GM12878 (cell line): ENCODE measurements at regions not wholly inside any gene's neighbourhood (a gene's known extent, or its start where the extent isn't known, plus 50 kb on each side); places are given as distances from the start of the nearest gene placed in this dataset.

Source experiments
- ATAC-seq: fragments of 200-7000 bp; cut with Tn5 transposase; 3 replicates; pipeline ENCODE4 v1.9.1; 2020; ENCODE audit warnings: mild to moderate bottlenecking, moderate library complexity
- BruUV-seq: library from RNA; stranded (reverse); fragments of 400-500 nt; replicated peaks from 2 replicates; lab custom pipeline; 2021; lab: Mats Ljungman, UMichigan
- CTCF ChIA-PET: fragments of 300-600 bp; sonication (Branson Sonifier 250); formaldehyde crosslinking; extraction: SDS; loops from one replicate; lab custom pipeline; 2021; ENCODE audit warnings: inconsistent platforms; lab: Yijun Ruan, JAX
- POLR2A ChIA-PET: fragments of 350-600 bp; formaldehyde crosslinking; extraction: SDS; loops from one replicate; lab custom pipeline; 2021; ENCODE audit warnings: inconsistent platforms; lab: Charles Lee
- RAD21 ChIA-PET: fragments of 300-600 bp; sonication (Branson Sonifier 250); formaldehyde crosslinking; loops from one replicate; lab custom pipeline; 2023; ENCODE audit warnings: antibody characterized with exemption; ENCODE audit not compliant: unreplicated experiment; lab: Charles Lee
- SMC1A ChIA-PET: fragments of 300-600 bp; sonication (Branson Sonifier 250); formaldehyde crosslinking; loops from one replicate; lab custom pipeline; 2023; ENCODE audit not compliant: unreplicated experiment, uncharacterized antibody; lab: Charles Lee
- DNase-seq: peaks from one replicate; pipeline ENCODE4 v3.0.0-alpha.2; 2011; ENCODE audit warnings: low read depth, low spot score
- FAIRE-seq: peaks from 3 replicates; lab custom pipeline; 2011; peaks lifted over from hg19 to GRCh38; lab: Jason Lieb, UNC
- H2AFZ ChIP-seq: 2 replicates; pipeline ENCODE4 v1.6.0; 2011; ENCODE audit warnings: low read depth, low read length, control low read depth; ENCODE audit not compliant: control insufficient read depth
- H3K27ac ChIP-seq: 2 replicates; pipeline ENCODE4 v1.5.1; 2011; ENCODE audit warnings: control low read depth; ENCODE audit not compliant: control insufficient read depth, insufficient read depth
- H3K27me3 ChIP-seq, 2 experiments: replicated peaks in 1 of 2; 2 replicates each; pipeline versions ENCODE4 v1.6.0 to v1.6.1; 2011; ENCODE audit warnings: low read length in 1 of 2; ENCODE audit not compliant: control insufficient read depth in 2 of 2, insufficient read depth in 2 of 2
- H3K36me3 ChIP-seq, 2 experiments: 2 replicates each; pipeline ENCODE4 v1.5.1; 2011; ENCODE audit warnings: low read length in 1 of 2; ENCODE audit not compliant: control insufficient read depth in 2 of 2, insufficient read depth in 2 of 2
- H3K4me1 ChIP-seq: 2 replicates; pipeline ENCODE4 v1.6.1; 2011; ENCODE audit warnings: mild to moderate bottlenecking, low read length, moderate library complexity, mixed read lengths; ENCODE audit not compliant: control insufficient read depth, insufficient read depth
- H3K4me2 ChIP-seq: 2 replicates; pipeline ENCODE4 v1.6.0; 2011; ENCODE audit warnings: control low read depth; ENCODE audit not compliant: control insufficient read depth, insufficient read depth
- H3K4me3 ChIP-seq: fragments of 200-600 bp; sonication (generic); 2 replicates; pipeline ENCODE4 v1.5.1; 2016
- H3K79me2 ChIP-seq: 2 replicates; pipeline ENCODE4 v1.6.0; 2011; ENCODE audit warnings: low read length; ENCODE audit not compliant: control insufficient read depth, insufficient read depth
- H3K9ac ChIP-seq: 2 replicates; pipeline ENCODE4 v1.8.0; 2011; ENCODE audit warnings: low read length, control low read depth, mixed read lengths; ENCODE audit not compliant: control insufficient read depth, insufficient read depth
- H3K9me3 ChIP-seq: replicated peaks from 3 replicates; pipeline ENCODE4 v1.5.1; 2011; ENCODE audit warnings: mild to moderate bottlenecking, low read length; ENCODE audit not compliant: control insufficient read depth, insufficient read depth
- H4K20me1 ChIP-seq: 2 replicates; pipeline ENCODE4 v1.6.0; 2011; ENCODE audit not compliant: control insufficient read depth, insufficient read depth
- ASH2L ChIP-seq: fragments of 300-600, 200-600 bp; sonication (generic); IDR thresholded peaks from 2 replicates; pipeline ENCODE4 v1.6.1; 2017; ENCODE audit warnings: low read depth, mild to moderate bottlenecking, borderline replicate concordance
- BCL3 ChIP-seq: IDR thresholded peaks from 2 replicates; pipeline ENCODE4 v1.6.1; 2011; ENCODE audit warnings: borderline replicate concordance, low read depth, mild to moderate bottlenecking, moderate library complexity, low read length; ENCODE audit not compliant: insufficient read depth, poor library complexity, severe bottlenecking
- BHLHE40 ChIP-seq, 2 experiments: fragments of 450-650 bp in 1 of 2; IDR thresholded peaks; 2 replicates each; pipeline ENCODE4 v1.6.1; 2011 to 2017; ENCODE audit warnings: low read depth in 2 of 2, borderline replicate concordance in 1 of 2, improper control_type of control experiment in 1 of 2, low read length in 1 of 2, mild to moderate bottlenecking in 1 of 2
- CHD4 ChIP-seq: fragments of 200-600 bp; sonication (generic); IDR thresholded peaks from 2 replicates; pipeline ENCODE4 v1.6.1; 2016; ENCODE audit warnings: mild to moderate bottlenecking
- CTCF ChIP-seq, 3 experiments: IDR thresholded peaks in 2 of 3; conservative IDR thresholded peaks in 1 of 3; 2 replicates each; pipeline ENCODE4 v1.5.1; 2011; ENCODE audit warnings: low read depth in 3 of 3, low read length in 3 of 3, mild to moderate bottlenecking in 3 of 3, control low read depth in 2 of 3, moderate library complexity in 2 of 3, inconsistent platforms in 1 of 3, mixed read lengths in 1 of 3; ENCODE audit not compliant: control insufficient read depth in 2 of 3, insufficient read depth in 1 of 3; ENCODE audit errors: extremely low read depth in 1 of 3
- DPF2 ChIP-seq: fragments of 450-650 bp; IDR thresholded peaks from 2 replicates; pipeline ENCODE4 v1.6.1; 2017; ENCODE audit warnings: mild to moderate bottlenecking
- EED ChIP-seq: sonication (generic); IDR thresholded peaks from 2 replicates; pipeline ENCODE4 v1.6.1; 2016; ENCODE audit warnings: antibody characterized with exemption, low read depth
- MTA2 ChIP-seq: fragments of 450-650 bp; IDR thresholded peaks from 2 replicates; pipeline ENCODE4 v1.6.1; 2016; ENCODE audit warnings: low read depth, mild to moderate bottlenecking, moderate library complexity
- NFIC ChIP-seq: IDR thresholded peaks from 2 replicates; pipeline ENCODE4 v1.6.1; 2012; ENCODE audit warnings: low read depth, mild to moderate bottlenecking, inconsistent platforms, low read length, moderate library complexity
- NFYA ChIP-seq: IDR thresholded peaks from 2 replicates; pipeline ENCODE4 v1.6.1; 2011; ENCODE audit warnings: low read depth, mild to moderate bottlenecking, low read length, improper control_type of control experiment, borderline replicate concordance
- PAX5 ChIP-seq: IDR thresholded peaks from 2 replicates; pipeline ENCODE4 v1.6.1; 2011; ENCODE audit warnings: low read depth, low read length, borderline replicate concordance
- POLR2A ChIP-seq: IDR thresholded peaks from 2 replicates; pipeline ENCODE4 v1.6.1; 2011; ENCODE audit warnings: low read depth, mild to moderate bottlenecking, low read length
- RELA ChIP-seq: fragments of 450-650 bp; IDR thresholded peaks from 2 replicates; pipeline ENCODE4 v1.8.0; 2014; ENCODE audit warnings: borderline replicate concordance; ENCODE audit not compliant: partially characterized antibody
- SREBF1 ChIP-seq: IDR thresholded peaks from 2 replicates; pipeline ENCODE4 v1.6.1; 2012; ENCODE audit warnings: mild to moderate bottlenecking, low read length
- TCF3 ChIP-seq: IDR thresholded peaks from 2 replicates; pipeline ENCODE4 v1.6.1; 2012; ENCODE audit warnings: low read depth, mild to moderate bottlenecking, low read length, borderline replicate concordance; ENCODE audit not compliant: insufficient read depth
- USF2 ChIP-seq: IDR thresholded peaks from 2 replicates; pipeline ENCODE4 v1.6.1; 2011; ENCODE audit warnings: low read depth, low read length, improper control_type of control experiment, borderline replicate concordance
- ZNF217 ChIP-seq: fragments of 450-650 bp; IDR thresholded peaks from 2 replicates; pipeline ENCODE4 v1.6.1; 2017; ENCODE audit warnings: antibody characterized with exemption, mild to moderate bottlenecking
- WGBS: methylation state at CpG from one replicate; pipeline ENCODE4 v1.1.6; 2016; ENCODE audit warnings: low lambda C conversion rate; ENCODE audit not compliant: insufficient replicate concordance, insufficient coverage; ENCODE audit errors: missing lambda C conversion rate; 5-methylcytosine and 5-hydroxymethylcytosine counted together
- in situ Hi-C: fragments of 300-500 bp; cut with MboI; formaldehyde crosslinking; loops from 9 replicates; pipeline ENCODE4 v1.14.3; 2018; ENCODE audit warnings: mixed read lengths
- intact Hi-C: fragments of 100-400 bp; cut with micrococcal nuclease; formaldehyde crosslinking; loops from one replicate; pipeline ENCODE4 v1.14.2; 2022; ENCODE audit not compliant: unreplicated experiment

- no peak for DNase-seq
- H2AFZ ChIP-seq = no peak overlapping the region
- ChIA-PET SMC1A (no interaction called here), POLR2A (no interaction called here), RAD21 (no interaction called here), CTCF (no interaction called here)
- H3K4me2 ChIP-seq = no peak overlapping the region
- no peak overlapping the region for H3K4me3 ChIP-seq
- intact Hi-C loops (no loop called here), in situ Hi-C loops (no loop called here)
- H3K4me1 ChIP-seq = no peaks in the 10 kb centered on the region
- ATAC-seq = no peak
- H3K36me3 ChIP-seq = no peaks in the 10 kb centered on the region
- H4K20me1 ChIP-seq = no peaks in the 10 kb centered on the region
- WGBS = 0% methylated on average over 1 of the region's 1 CpG
- H3K9ac ChIP-seq = no peak overlapping the region
- no peaks in the 10 kb centered on the region for H3K79me2 ChIP-seq
- TF ChIP-seq BHLHE40 (IDR thresholded peaks at IDR 0.05; ENCODE audit: borderline replicate concordance in 1 of 2, low read depth in 2 of 2, low read length in 1 of 2) = no peak
- no peak for TF ChIP-seq DPF2
- no peak for TF ChIP-seq ZNF217
- no peak for TF ChIP-seq ASH2L
- no peak for TF ChIP-seq NFYA
- TF ChIP-seq POLR2A = no peak
- no peak for TF ChIP-seq EED
- no peak for TF ChIP-seq MTA2
- TF ChIP-seq CHD4 = no peak
- TF ChIP-seq PAX5 = no peak
- TF ChIP-seq BCL3 = no peak
- no peak for TF ChIP-seq NFIC
- TF ChIP-seq SREBF1 = no peak
- TF ChIP-seq CTCF (IDR thresholded peaks at IDR 0.05 in 2 of 3, conservative IDR thresholded peaks at IDR 0.05 in 1 of 3; ENCODE audit: control insufficient read depth in 2 of 3, extremely low read depth in 1 of 3, insufficient read depth in 1 of 3, low read depth in 3 of 3, low read length in 3 of 3) = no peak
- TF ChIP-seq RELA = no peak
- no peak for TF ChIP-seq TCF3
- TF ChIP-seq USF2 = no peak
- TF ChIP-seq, all 136 proteins: peak for 0
- no TSS peak for BruUV-seq
- no peak for FAIRE-seq
- H3K27ac ChIP-seq = no peak overlapping the region
- no peaks in the 10 kb centered on the region for H3K9me3 ChIP-seq
- no peaks in the 10 kb centered on the region for H3K27me3 ChIP-seq
Measured at GRCh38 chr1:34279971-34280370, 103.3 kb downstream of the C1orf94 start.
